ENCODE measurements at regions not wholly inside any gene's neighbourhood (a gene's known extent, or its start where the extent isn't known, plus 50 kb on each side); places are given as distances from the start of the nearest gene placed in this dataset.

- Histone ChIP-seq H3K27me3 (ENCODE audit: control insufficient read depth in 2 of 2, insufficient read depth in 2 of 2, low read length in 2 of 2) (0 out of 5 replicates have a peak, but pooled peaks cover 0 to 6% of the 10 kb centered on the region in 2 experiments), H3K9ac (ENCODE audit: insufficient read depth in 1 of 2, low read depth in 2 of 2, low read length in 2 of 2) (no peak overlapping the region), H3K4me3 (no peak overlapping the region), H3K27ac (ENCODE audit: extremely low read depth, low read depth, low read length) (no peak overlapping the region), H2AFZ (ENCODE audit: low read depth, low read length) (no peak overlapping the region), H3K4me1 (replicated peaks in 1 of 2; ENCODE audit: control insufficient read depth in 2 of 2, insufficient read depth in 2 of 2, low read length in 2 of 2) (peaks cover 0 to 16% of the 10 kb centered on the region in 2 experiments; a peak in 3 of 5 replicates), H3K79me2 (ENCODE audit: control insufficient read depth, insufficient read depth, low read length) (no peaks in the 10 kb centered on the region), H4K20me1 (replicated peaks; ENCODE audit: control insufficient read depth, insufficient read depth, low read length) (no peaks in the 10 kb centered on the region), H3K9me1 (ENCODE audit: control insufficient read depth, insufficient read depth, low read length) (no peaks in the 10 kb centered on the region), H3K4me2 (ENCODE audit: insufficient read depth, low read length) (no peak overlapping the region), H3K9me3 (replicated peaks; ENCODE audit: control insufficient read depth, insufficient read depth, low read depth, low read length) (no peaks in the 10 kb centered on the region), H3K36me3 (ENCODE audit: control insufficient read depth, insufficient read depth, low read length) (no peaks in the 10 kb centered on the region)
- no peak for ATAC-seq
- intact Hi-C loops (cut with micrococcal nuclease) (no loop called here), in situ Hi-C loops (cut with MboI) (no loop called here)
- no peak for TF ChIP-seq MXD1 (CRISPR knock-in tag; IDR thresholded peaks at IDR 0.05; ENCODE audit: borderline replicate concordance, poor library complexity, severe bottlenecking)
- TF ChIP-seq THAP12 (CRISPR knock-in tag; IDR thresholded peaks at IDR 0.05): no peak
- no peak for TF ChIP-seq ZNF41 (CRISPR knock-in tag; conservative IDR thresholded peaks at IDR 0.05)
- TF ChIP-seq RFX1 (IDR thresholded peaks at IDR 0.05): peak; percentile 23; the same call in 1 of the 2 replicates
- TF ChIP-seq THRA (IDR thresholded peaks at IDR 0.05): no peak
- TF ChIP-seq RFX5 (IDR thresholded peaks at IDR 0.05; ENCODE audit: low read depth, low read length): no peak
- CTCF ChIA-PET (ENCODE audit: low intra/inter-chr PET ratio): no interaction called here
- no peak for DNase-seq (ENCODE audit: extremely low read depth in 1 of 4, low spot score in 3 of 4)
- POLR2A ChIA-PET: interaction anchor here (0.6 kb wide), 2 partner anchors 412 to 1293 kb away, joined by 3 read pairs; no protein-coding TSS in a partner anchor
- no TSS peak for BruUV-seq (replicated peaks)
- FAIRE-seq: no peak
- 10% methylated on average over 1 of the region's 2 CpGs for WGBS (ENCODE audit: insufficient coverage, low coverage, missing lambda C conversion rate)
Observed at GRCh38 chr5:142475102-142475513, 150.3 kb upstream of the SPRY4 start.

Measured in K562 (cell line).